ENCODE measurements at regions not wholly inside any gene's neighbourhood (a gene's known extent, or its start where the extent isn't known, plus 50 kb on each side); places are given as distances from the start of the nearest gene placed in this dataset.

GRCh38 chr7:36079446-36080025 is 73.5 kb upstream of the EEPD1 start:
- TF ChIP-seq CTCF (IDR thresholded peaks at IDR 0.05) (no peak), TCF7L2 (IDR thresholded peaks at IDR 0.05; ENCODE audit: low read depth, low read length) (no peak), SIN3A (IDR thresholded peaks at IDR 0.05; ENCODE audit: borderline replicate concordance, insufficient read depth, low read depth, low read length) (no peak), POLR2AphosphoS5 (IDR thresholded peaks at IDR 0.05; ENCODE audit: low read depth, low read length) (no peak), REST (IDR thresholded peaks at IDR 0.05; ENCODE audit: insufficient read depth in 1 of 2, low read depth in 2 of 2, low read length in 1 of 2) (no peak)
